IPS-15b (cell line): ENCODE measurements at regions not wholly inside any gene's neighbourhood (a gene's known extent, or its start where the extent isn't known, plus 50 kb on each side); places are given as distances from the start of the nearest gene placed in this dataset.
A peak's percentile ranks its signal among the peaks of the same experiment; 100 is the strongest.
"Not testable (repeated sequence)": the region's sequence is repeated elsewhere in the genome, so short reads cannot be mapped to it uniquely, and the experiment has no call there.

ENCODE experiments used
- H3K27me3 ChIP-seq: one replicate; pipeline ENCODE4 v1.6.1; 2013; ENCODE audit warnings: low read length; ENCODE audit not compliant: control insufficient read depth, insufficient read depth
- H3K36me3 ChIP-seq: one replicate; pipeline ENCODE4 v1.6.1; 2013; ENCODE audit warnings: low read length; ENCODE audit not compliant: control insufficient read depth, insufficient read depth
- H3K4me1 ChIP-seq: one replicate; pipeline ENCODE4 v1.6.1; 2013; ENCODE audit warnings: mild to moderate bottlenecking, low read length; ENCODE audit not compliant: control insufficient read depth, insufficient read depth
- H3K4me3 ChIP-seq: one replicate; pipeline ENCODE4 v1.5.1; 2013; ENCODE audit warnings: low read depth, low read length
- H3K9ac ChIP-seq: one replicate; pipeline ENCODE4 v1.6.1; 2013; ENCODE audit warnings: low read depth, mild to moderate bottlenecking, low read length
- H3K9me3 ChIP-seq: one replicate; pipeline ENCODE4 v1.6.1; 2013; ENCODE audit warnings: mild to moderate bottlenecking, low read length; ENCODE audit not compliant: control insufficient read depth, insufficient read depth

DNA sequence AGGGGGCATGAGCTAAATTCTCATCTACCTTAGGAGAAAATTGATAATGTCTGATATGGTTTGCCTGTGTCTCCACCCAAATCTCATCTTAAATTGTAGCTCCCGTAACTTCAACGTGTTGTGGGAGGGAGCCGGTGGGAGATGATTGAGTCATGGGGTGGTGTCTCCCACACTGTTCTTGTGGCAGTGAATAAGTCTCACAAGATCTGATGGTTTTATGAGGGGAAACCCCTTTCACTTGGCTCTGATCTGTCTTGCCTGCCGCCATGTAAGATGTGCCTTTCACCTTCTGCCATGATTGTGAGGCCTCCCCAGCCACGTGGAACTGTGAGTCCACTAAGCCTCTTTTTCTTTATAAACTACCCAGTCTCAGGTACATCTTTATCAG, 142.1 kb upstream of the ERG start:
- not testable (repeated sequence) for H3K9ac ChIP-seq, H3K36me3 ChIP-seq, H3K27me3 ChIP-seq, H3K4me1 ChIP-seq, H3K9me3 ChIP-seq, H3K4me3 ChIP-seq

DNA sequence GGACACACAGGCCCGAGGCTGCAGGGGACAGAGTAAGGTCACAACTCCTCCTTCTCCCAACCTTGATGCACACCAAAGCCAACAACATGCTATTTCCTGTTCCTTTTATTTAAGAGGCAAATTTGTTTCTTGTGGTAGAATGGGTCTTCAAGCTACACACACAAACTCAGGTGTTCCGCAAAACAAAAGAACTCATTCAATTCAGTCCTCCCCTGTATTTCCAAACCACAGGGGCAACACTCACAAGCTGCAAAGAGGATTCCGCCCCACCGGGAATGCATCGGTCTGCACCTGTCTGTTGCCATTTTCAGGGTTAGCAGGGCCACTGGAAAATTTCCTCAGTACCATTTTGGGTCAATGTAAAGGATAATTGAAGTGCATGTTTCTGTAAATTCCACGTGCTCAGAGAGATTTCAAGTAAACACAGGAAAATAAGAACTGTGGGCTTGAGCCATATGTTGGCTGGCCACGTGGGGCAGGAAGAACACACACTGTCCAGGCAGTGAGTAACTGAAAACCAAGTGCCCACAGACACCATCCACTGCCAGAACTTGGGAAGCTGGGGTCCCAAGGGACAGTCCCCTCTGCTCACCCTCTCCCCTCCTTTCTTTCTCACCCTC, 145.2 kb upstream of the ERG start:
- Histone ChIP-seq H3K9ac (no peak overlapping the region), H3K27me3 (no peaks in the 10 kb centered on the region), H3K4me1 (peaks cover 5% of the 10 kb centered on the region), H3K36me3 (no peaks in the 10 kb centered on the region), H3K4me3 (no peak overlapping the region), H3K9me3 (no peaks in the 10 kb centered on the region)

DNA sequence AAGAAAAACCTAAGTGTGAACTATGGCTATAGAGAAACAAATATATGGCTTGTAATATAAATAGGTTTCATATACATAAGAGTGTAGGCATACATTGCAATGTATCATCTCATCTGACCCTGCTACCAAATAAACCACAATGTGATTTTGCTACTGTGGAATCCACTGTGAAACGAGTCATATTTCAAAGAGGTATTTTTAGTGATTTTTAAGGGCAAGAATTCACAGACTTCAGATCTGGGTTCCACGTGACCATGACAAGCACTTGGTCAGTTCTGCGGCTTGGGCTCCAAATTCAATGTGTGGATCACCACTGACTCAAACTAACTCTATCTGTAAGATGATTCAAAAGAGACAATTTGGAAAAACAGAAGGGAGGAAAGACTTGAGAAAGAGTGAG, 147.0 kb upstream of the ERG start:
- Histone ChIP-seq H3K27me3 (no peaks in the 10 kb centered on the region), H3K4me1 (peaks cover 5% of the 10 kb centered on the region), H3K9me3 (no peaks in the 10 kb centered on the region), H3K36me3 (no peaks in the 10 kb centered on the region), H3K4me3 (no peak overlapping the region), H3K9ac (no peak overlapping the region)

DNA sequence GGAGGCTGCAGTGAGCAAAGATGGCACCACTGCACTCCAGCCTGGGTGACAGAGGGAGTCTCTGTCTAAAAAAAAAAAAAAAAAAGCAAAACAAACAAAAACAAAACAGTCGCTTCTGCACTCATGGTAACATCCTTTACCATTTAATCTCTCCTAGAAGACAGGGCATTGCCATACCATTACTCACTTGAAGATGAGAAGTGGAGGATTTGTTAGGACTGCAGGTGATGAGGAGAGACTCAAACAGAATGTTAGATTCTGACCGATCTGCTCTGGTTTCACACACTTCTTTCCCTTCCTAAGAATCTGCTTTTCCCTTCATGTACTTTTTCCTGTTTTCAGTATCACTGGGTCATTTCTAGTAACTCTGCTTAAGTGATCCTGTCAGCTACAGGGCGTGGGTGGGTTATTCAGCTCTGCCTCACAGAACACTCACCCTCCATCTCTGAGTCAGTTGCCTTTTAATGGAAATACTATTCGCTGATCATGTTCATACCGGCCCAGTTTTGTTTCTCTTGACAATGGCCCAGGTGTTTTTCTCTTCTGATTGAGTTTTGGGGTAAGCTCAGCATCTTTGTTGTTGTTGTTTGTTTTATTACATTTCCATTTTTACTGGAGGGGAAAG, 148.0 kb upstream of the ERG start:
- Histone ChIP-seq H3K4me1 (peaks cover 5% of the 10 kb centered on the region), H3K27me3 (no peaks in the 10 kb centered on the region), H3K9ac (no peak overlapping the region), H3K4me3 (no peak overlapping the region), H3K36me3 (no peaks in the 10 kb centered on the region), H3K9me3 (no peaks in the 10 kb centered on the region)

DNA sequence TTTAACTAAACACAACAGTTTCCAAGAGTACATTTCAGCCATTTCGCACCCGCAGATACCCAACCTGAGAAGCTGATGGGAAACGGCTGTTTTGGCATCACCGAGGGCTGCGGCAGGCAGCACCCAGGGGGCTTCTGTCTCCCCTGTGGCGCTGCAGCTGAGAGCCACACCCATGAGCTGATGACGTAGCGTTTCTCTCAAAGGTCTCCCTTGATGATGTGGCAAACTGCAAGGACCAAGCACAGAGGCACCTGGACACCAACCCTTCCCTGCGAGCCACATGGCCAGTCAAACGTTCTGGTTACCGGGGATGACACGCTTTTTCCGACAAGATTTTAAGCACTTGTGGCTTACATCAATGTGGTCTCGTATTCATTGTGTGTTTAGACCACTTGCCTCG, 150.8 kb upstream of the ERG start:
- Histone ChIP-seq H3K9ac (no peak overlapping the region), H3K4me1 (no peaks in the 10 kb centered on the region), H3K4me3 (no peak overlapping the region), H3K36me3 (no peaks in the 10 kb centered on the region), H3K9me3 (no peaks in the 10 kb centered on the region), H3K27me3 (no peaks in the 10 kb centered on the region)

DNA sequence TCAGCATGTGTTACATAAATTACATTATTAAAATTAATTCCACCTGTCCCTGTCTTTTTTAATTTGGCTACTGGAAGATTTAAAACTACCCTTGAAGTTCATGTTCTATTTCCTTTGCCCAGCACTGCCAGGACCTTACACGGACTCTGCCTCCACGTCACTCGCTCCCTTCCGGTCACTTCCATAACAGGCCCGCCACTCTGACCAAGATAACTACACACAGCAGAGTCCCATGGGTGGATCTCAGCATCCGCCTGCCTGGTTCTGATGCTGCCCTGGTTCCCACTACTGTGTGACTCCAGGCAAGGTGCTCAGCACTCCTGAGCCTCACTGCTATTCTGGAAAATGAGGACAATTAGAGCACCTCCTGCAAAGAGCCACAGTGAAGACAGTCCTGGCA, 153.3 kb upstream of the ERG start:
- Histone ChIP-seq H3K9ac (no peak overlapping the region), H3K36me3 (no peaks in the 10 kb centered on the region), H3K27me3 (no peaks in the 10 kb centered on the region), H3K9me3 (no peaks in the 10 kb centered on the region), H3K4me3 (no peak overlapping the region), H3K4me1 (no peaks in the 10 kb centered on the region)

DNA sequence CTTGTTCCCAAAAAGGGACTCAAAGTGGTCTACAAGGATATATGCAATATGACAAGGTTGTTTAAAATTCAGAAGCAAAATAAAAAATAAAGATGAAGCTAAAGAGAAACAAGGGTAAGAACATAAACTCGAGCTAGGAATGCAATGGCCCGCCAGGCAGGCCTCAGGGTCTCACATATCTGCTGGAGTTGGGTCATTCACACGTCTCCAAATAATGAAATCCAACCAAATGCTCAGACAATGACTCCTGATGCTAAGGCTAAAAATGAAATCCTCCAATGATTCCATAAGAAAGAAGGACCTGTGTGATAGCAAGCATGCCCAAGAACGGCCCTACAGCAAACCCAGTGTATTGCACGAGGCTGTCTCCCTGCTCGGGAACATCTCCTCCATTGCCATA, 153.3 kb upstream of the ETS2 start:
- no peaks in the 10 kb centered on the region for H3K27me3 ChIP-seq
- no peak overlapping the region for H3K9ac ChIP-seq

DNA sequence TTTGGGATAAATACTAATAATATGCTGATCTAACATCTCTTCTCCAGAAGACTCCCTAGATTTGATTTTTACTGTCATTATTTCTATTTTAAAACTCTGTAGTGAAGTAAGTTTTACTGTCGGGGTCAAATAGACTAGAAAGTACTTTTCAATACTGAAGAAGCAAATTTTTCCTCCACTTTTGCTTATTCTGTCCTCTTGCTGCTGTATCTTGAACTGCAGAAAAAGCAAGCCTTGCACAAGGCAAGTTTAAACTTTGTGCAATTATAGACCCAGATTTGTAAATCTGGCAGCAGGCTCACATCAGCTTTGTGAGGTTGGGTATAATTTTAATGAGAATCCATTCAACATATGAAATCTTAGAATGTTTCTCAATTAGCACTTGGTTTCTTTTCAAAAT, 151.1 kb upstream of the ETS2 start:
- Histone ChIP-seq H3K4me1 (no peaks in the 10 kb centered on the region), H3K4me3 (no peak overlapping the region), H3K9ac (no peak overlapping the region), H3K36me3 (no peaks in the 10 kb centered on the region), H3K9me3 (no peaks in the 10 kb centered on the region), H3K27me3 (peaks cover 20% of the 10 kb centered on the region)

More for the DNA sequence above, 153.3 kb upstream of the ETS2 start:
- Histone ChIP-seq H3K4me3 (no peak overlapping the region), H3K9me3 (no peaks in the 10 kb centered on the region), H3K4me1 (no peaks in the 10 kb centered on the region), H3K36me3 (no peaks in the 10 kb centered on the region)

DNA sequence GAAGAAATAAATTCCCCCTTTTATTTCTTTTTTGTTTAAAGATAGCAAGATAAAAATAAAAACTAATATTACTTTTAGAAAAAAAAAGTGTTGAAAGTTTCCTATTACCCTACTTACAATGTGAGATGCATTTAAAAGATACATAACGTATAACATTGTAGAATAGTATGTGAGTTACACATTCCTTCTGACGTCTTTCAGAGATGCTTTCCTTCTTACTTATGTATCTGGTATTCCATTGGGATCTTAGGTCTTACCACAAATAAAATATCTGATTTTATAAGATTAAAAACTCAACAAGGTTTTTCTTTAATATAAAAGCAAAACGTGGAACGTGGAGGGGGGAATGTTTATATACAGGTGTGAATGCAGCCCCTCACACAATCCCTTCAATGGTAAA, 147.2 kb upstream of the ETS2 start:
- Histone ChIP-seq H3K27me3 (peaks cover 40% of the 10 kb centered on the region), H3K4me3 (no peak overlapping the region), H3K9me3 (no peaks in the 10 kb centered on the region), H3K9ac (no peak overlapping the region), H3K4me1 (no peaks in the 10 kb centered on the region), H3K36me3 (no peaks in the 10 kb centered on the region)

DNA sequence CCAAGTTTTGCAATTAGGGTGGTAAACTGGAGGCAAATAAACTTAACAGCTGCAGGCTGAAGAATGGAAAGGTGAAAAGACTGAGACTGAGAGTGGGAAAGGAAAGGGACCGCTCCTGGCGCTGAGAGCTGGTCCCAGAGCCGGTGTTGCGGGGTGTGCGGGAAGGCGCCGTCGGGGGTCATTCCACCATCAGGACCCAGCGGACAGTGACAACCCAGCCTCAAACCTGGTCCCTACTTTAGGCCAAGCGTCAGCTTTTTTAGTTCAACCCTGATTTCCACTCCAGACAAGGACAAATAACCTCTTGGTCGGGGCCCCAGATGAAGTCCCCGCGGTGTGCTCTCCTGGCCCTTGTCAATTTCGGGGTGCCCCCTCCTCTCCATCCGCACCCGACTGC, 145.8 kb upstream of the ETS2 start:
- H3K9ac ChIP-seq: no peak overlapping the region
- peaks cover 40% of the 10 kb centered on the region for H3K27me3 ChIP-seq
- H3K4me3 ChIP-seq: peak overlapping the region; percentile 55
- peaks cover 7% of the 10 kb centered on the region for H3K4me1 ChIP-seq
- H3K36me3 ChIP-seq: no peaks in the 10 kb centered on the region
- H3K9me3 ChIP-seq: no peaks in the 10 kb centered on the region

DNA sequence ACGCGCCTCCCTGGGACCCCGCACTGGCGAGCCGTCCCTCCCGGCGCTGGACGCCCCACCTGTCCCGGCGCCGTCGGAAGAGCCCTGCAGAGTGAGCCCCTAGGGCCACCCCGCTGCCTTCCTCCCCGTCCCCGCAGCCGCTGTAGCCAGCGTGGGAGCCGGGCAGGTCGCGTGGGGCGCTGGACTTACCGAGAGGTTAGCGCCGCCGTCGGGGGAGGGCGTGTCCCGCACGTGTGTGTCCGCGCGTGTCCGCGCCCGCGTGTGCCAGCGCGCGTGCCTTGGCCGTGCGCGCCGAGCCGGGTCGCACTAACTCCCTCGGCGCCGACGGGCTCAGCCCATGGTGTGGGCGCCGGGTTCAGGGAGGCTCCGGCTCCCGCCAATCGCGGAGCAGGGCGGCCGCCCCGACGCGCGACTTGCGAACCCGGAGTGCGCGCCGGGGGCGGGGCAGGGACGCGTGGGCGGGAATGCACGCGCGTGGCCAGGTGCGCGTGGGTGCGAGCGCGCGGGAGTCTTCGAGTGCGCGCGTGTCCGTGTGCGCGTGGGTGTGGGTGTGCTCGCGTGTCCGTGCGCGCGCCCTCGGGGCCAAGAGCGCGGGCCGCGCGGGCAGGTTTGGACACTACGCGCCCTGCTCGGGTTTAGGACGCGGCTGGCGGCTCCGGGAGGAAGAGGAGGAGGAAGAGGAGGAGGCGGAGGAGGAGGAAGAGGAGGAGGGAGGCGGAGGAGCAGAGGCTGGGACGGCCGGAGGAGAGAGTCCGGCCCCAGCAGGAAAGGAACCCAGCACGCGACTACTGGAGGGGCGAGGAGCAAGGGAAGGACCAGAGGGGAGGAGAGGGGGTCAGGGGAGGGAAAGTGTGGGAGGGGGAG, 145.2 kb upstream of the ETS2 start:
- H3K9ac ChIP-seq: no peak overlapping the region
- no peaks in the 10 kb centered on the region for H3K36me3 ChIP-seq
- peaks cover 7% of the 10 kb centered on the region for H3K4me1 ChIP-seq
- H3K4me3 ChIP-seq: peak overlapping the region; percentile 55
- no peaks in the 10 kb centered on the region for H3K9me3 ChIP-seq
- H3K27me3 ChIP-seq: peaks cover 40% of the 10 kb centered on the region
